H9 (cell line): ENCODE measurements at regions not wholly inside any gene's neighbourhood (a gene's known extent, or its start where the extent isn't known, plus 50 kb on each side); places are given as distances from the start of the nearest gene placed in this dataset.

ENCODE experiments used
- DNase-seq: peaks from one replicate; pipeline ENCODE4 v3.0.0-alpha.2; 2017
- H2AFZ ChIP-seq: one replicate; pipeline ENCODE4 v1.6.1; 2013; ENCODE audit warnings: mild to moderate bottlenecking, low read length, control low read depth, moderate library complexity
- H2AK5ac ChIP-seq: 2 replicates; pipeline ENCODE4 v1.6.1; 2013; ENCODE audit warnings: low read length, control low read depth, mixed read lengths; ENCODE audit not compliant: insufficient read length
- H2BK120ac ChIP-seq: one replicate; pipeline ENCODE4 v1.6.1; 2013; ENCODE audit warnings: low read depth, mild to moderate bottlenecking, low read length, control low read depth, inconsistent platforms; ENCODE audit not compliant: poor library complexity, severe bottlenecking
- H2BK12ac ChIP-seq: 2 replicates; pipeline ENCODE4 v1.6.1; 2013; ENCODE audit warnings: low read length, control low read depth, mixed read lengths, low read depth; ENCODE audit not compliant: insufficient read length
- H2BK15ac ChIP-seq: 2 replicates; pipeline ENCODE4 v1.6.1; 2013; ENCODE audit warnings: low read depth, low read length, control low read depth
- H2BK20ac ChIP-seq: one replicate; pipeline ENCODE4 v1.6.1; 2013; ENCODE audit warnings: low read depth, mild to moderate bottlenecking, low read length, control low read depth, inconsistent platforms; ENCODE audit not compliant: poor library complexity, severe bottlenecking
- H2BK5ac ChIP-seq: 2 replicates; pipeline ENCODE4 v1.6.1; 2013; ENCODE audit warnings: low read length, control low read depth, mixed read lengths; ENCODE audit not compliant: insufficient read length
- H3K14ac ChIP-seq: 2 replicates; pipeline ENCODE4 v1.6.1; 2013; ENCODE audit warnings: low read length, control low read depth; ENCODE audit not compliant: insufficient read depth
- H3K18ac ChIP-seq: 2 replicates; pipeline ENCODE4 v1.6.1; 2013; ENCODE audit warnings: low read depth, mild to moderate bottlenecking, mixed read lengths, low read length, control low read depth; ENCODE audit not compliant: insufficient read length
- H3K23ac ChIP-seq: 2 replicates; pipeline ENCODE4 v1.6.1; 2013; ENCODE audit warnings: low read length, control low read depth, mixed read lengths, low read depth; ENCODE audit not compliant: insufficient read length
- H3K23me2 ChIP-seq: 2 replicates; pipeline ENCODE4 v1.6.1; 2013; ENCODE audit warnings: low read depth, mild to moderate bottlenecking, mixed read lengths, low read length, control low read depth; ENCODE audit not compliant: insufficient read length, poor library complexity, severe bottlenecking
- H3K27ac ChIP-seq: 2 replicates; pipeline ENCODE4 v1.5.1; 2013; ENCODE audit warnings: low read length, control low read depth, mixed read lengths, low read depth; ENCODE audit not compliant: insufficient read length
- H3K27me3 ChIP-seq: 2 replicates; pipeline ENCODE4 v1.6.1; 2013; ENCODE audit warnings: low read length, control low read depth, inconsistent platforms; ENCODE audit not compliant: insufficient read depth
- H3K4ac ChIP-seq: 2 replicates; pipeline ENCODE4 v1.6.1; 2013; ENCODE audit warnings: low read depth, mild to moderate bottlenecking, control low read depth, inconsistent platforms, low read length, moderate library complexity
- H3K4me1 ChIP-seq: 2 replicates; pipeline ENCODE4 v1.6.1; 2013; ENCODE audit warnings: low read length, control low read depth, inconsistent platforms; ENCODE audit not compliant: insufficient read depth
- H3K4me2 ChIP-seq: 2 replicates; pipeline ENCODE4 v1.6.1; 2013; ENCODE audit warnings: low read length, control low read depth, mixed read lengths; ENCODE audit not compliant: insufficient read length, insufficient read depth
- H3K56ac ChIP-seq: 2 replicates; pipeline ENCODE4 v1.6.1; 2013; ENCODE audit warnings: low read depth, mild to moderate bottlenecking, mixed read lengths, low read length, control low read depth; ENCODE audit not compliant: insufficient read length
- H3K79me1 ChIP-seq: 2 replicates; pipeline ENCODE4 v1.6.1; 2013; ENCODE audit warnings: low read depth, mild to moderate bottlenecking, moderate library complexity, low read length, control low read depth, inconsistent platforms; ENCODE audit not compliant: insufficient read depth, poor library complexity, severe bottlenecking
- H3K79me2 ChIP-seq: 2 replicates; pipeline ENCODE4 v1.6.1; 2013; ENCODE audit warnings: low read length, control low read depth, inconsistent platforms; ENCODE audit not compliant: insufficient read depth
- H3K9ac ChIP-seq: 2 replicates; pipeline ENCODE4 v1.6.1; 2013; ENCODE audit warnings: low read length, control low read depth, mixed read lengths; ENCODE audit not compliant: insufficient read length; ENCODE audit errors: extremely low read depth
- H3K9me3 ChIP-seq: one replicate; pipeline ENCODE4 v1.6.1; 2013; ENCODE audit warnings: low read depth, low read length, inconsistent platforms; ENCODE audit not compliant: control insufficient read depth
- H3T11ph ChIP-seq: one replicate; pipeline ENCODE4 v1.6.1; 2013; ENCODE audit warnings: mild to moderate bottlenecking, low read length, control low read depth, inconsistent platforms
- H4K20me1 ChIP-seq: one replicate; pipeline ENCODE4 v1.6.1; 2013; ENCODE audit not compliant: control insufficient read depth, insufficient read length, insufficient read depth
- H4K5ac ChIP-seq: 2 replicates; pipeline ENCODE4 v1.6.1; 2013; ENCODE audit warnings: low read depth, mild to moderate bottlenecking, mixed read lengths, low read length, control low read depth; ENCODE audit not compliant: insufficient read length
- H4K8ac ChIP-seq: replicated peaks from 2 replicates; pipeline ENCODE4 v1.6.1; 2013; ENCODE audit warnings: low read length, control low read depth, mixed read lengths, low read depth; ENCODE audit not compliant: insufficient read length
- H4K91ac ChIP-seq: 2 replicates; pipeline ENCODE4 v1.6.1; 2013; ENCODE audit warnings: low read depth, mild to moderate bottlenecking, moderate library complexity, mixed read lengths, low read length, control low read depth; ENCODE audit not compliant: insufficient read length
- H3K27ac Mint-ChIP-seq, 3 experiments: 2 replicates in 2 of 3; 3 replicates in 1 of 3; pipeline ENCODE4 v1.8.0; 2020 to 2021; ENCODE audit warnings: mixed read lengths in 3 of 3, mild to moderate bottlenecking in 1 of 3, moderate library complexity in 1 of 3
- H3K27me3 Mint-ChIP-seq: 2 replicates; pipeline ENCODE4 v1.8.0; 2021; ENCODE audit warnings: low read depth, mild to moderate bottlenecking, moderate library complexity, mixed read lengths
- H3K36me3 Mint-ChIP-seq, 3 experiments: 2 replicates in 2 of 3; 3 replicates in 1 of 3; pipeline ENCODE4 v1.8.0; 2020 to 2021; ENCODE audit warnings: low read depth in 3 of 3, mixed read lengths in 3 of 3; ENCODE audit not compliant: insufficient read depth in 1 of 3
- H3K4me1 Mint-ChIP-seq, 2 experiments: 2 replicates each; pipeline ENCODE4 v1.8.0; 2020; ENCODE audit warnings: mixed read lengths in 2 of 2
- H3K4me3 Mint-ChIP-seq, 2 experiments: 2 replicates in 1 of 2; 3 replicates in 1 of 2; pipeline ENCODE4 v1.8.0; 2020 to 2021; ENCODE audit warnings: mild to moderate bottlenecking in 2 of 2, mixed read lengths in 2 of 2, moderate library complexity in 1 of 2
- H3K9me3 Mint-ChIP-seq, 2 experiments: 2 replicates in 1 of 2; 3 replicates in 1 of 2; pipeline ENCODE4 v1.8.0; 2020; ENCODE audit warnings: mild to moderate bottlenecking in 2 of 2, mixed read lengths in 2 of 2, moderate library complexity in 1 of 2
- TF ChIP-seq, protein P1 (sequence below): fragments of 200-600 bp; sonication (generic); conservative IDR thresholded peaks from 3 replicates; pipeline ENCODE4 v1.8.0; 2021; ENCODE audit warnings: antibody characterized with exemption, mild to moderate bottlenecking

DNA sequence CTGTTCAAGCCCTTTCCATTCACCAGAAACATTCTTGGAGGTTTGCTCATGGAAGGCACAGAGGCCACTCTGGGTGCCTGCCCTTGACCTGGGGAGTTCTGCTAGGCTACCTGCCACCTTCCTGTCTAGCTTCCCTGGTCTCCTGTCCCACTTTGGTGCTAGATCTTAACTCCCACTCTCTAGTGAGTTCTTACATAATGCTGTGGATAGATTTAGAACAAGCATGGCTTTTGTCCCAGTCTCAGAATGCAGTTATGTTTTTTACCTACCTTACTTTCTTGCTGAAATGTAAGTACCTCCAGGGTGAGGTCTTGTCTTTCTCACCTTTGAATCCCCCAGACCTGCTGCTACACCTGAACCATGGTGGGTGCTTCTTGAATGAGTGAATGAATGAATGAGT, 1252.3 kb downstream of the TYW1 start:
- H3K27me3 ChIP-seq = no peaks in the 10 kb centered on the region
- H4K5ac ChIP-seq = no peak overlapping the region
- no peak overlapping the region for H3K4me2 ChIP-seq
- H3K4me1 ChIP-seq = peaks cover 13% of the 10 kb centered on the region; the same call in 1 of the 2 replicates
- TF ChIP-seq, protein P1, sequence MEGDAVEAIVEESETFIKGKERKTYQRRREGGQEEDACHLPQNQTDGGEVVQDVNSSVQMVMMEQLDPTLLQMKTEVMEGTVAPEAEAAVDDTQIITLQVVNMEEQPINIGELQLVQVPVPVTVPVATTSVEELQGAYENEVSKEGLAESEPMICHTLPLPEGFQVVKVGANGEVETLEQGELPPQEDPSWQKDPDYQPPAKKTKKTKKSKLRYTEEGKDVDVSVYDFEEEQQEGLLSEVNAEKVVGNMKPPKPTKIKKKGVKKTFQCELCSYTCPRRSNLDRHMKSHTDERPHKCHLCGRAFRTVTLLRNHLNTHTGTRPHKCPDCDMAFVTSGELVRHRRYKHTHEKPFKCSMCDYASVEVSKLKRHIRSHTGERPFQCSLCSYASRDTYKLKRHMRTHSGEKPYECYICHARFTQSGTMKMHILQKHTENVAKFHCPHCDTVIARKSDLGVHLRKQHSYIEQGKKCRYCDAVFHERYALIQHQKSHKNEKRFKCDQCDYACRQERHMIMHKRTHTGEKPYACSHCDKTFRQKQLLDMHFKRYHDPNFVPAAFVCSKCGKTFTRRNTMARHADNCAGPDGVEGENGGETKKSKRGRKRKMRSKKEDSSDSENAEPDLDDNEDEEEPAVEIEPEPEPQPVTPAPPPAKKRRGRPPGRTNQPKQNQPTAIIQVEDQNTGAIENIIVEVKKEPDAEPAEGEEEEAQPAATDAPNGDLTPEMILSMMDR = no peak
- no peaks in the 10 kb centered on the region for H3K79me2 ChIP-seq
- DNase-seq = no peak
- H3K56ac ChIP-seq = no peak overlapping the region
- no peak overlapping the region for H2AK5ac ChIP-seq
- no peaks in the 10 kb centered on the region for H3K79me1 ChIP-seq
- H3T11ph ChIP-seq = no peak overlapping the region
- H2BK15ac ChIP-seq = no peak overlapping the region
- peaks cover 8 to 26% (median 12%) of the 10 kb centered on the region in 3 experiments for H3K36me3 Mint-ChIP-seq
- H2BK12ac ChIP-seq = no peak overlapping the region
- H4K91ac ChIP-seq = no peak overlapping the region
- no peaks in the 10 kb centered on the region for H3K23me2 ChIP-seq
- H3K9ac ChIP-seq = no peak overlapping the region
- H3K9me3 ChIP-seq = no peaks in the 10 kb centered on the region
- no peak overlapping the region for H2BK5ac ChIP-seq
- H4K8ac ChIP-seq = no peak overlapping the region
- H2BK120ac ChIP-seq = no peak overlapping the region
- H3K4me1 Mint-ChIP-seq = peaks cover 28 to 33% of the 10 kb centered on the region in 2 experiments
- H3K4ac ChIP-seq = no peak overlapping the region
- H3K4me3 Mint-ChIP-seq = no peak overlapping the region
- no peak overlapping the region for H3K23ac ChIP-seq
- no peak overlapping the region for H2AFZ ChIP-seq
- no peaks in the 10 kb centered on the region for H4K20me1 ChIP-seq
- no peak overlapping the region for H3K14ac ChIP-seq
- no peak overlapping the region; a peak in 1 of 7 replicates for H3K27ac Mint-ChIP-seq
- H3K9me3 Mint-ChIP-seq = peaks cover 18 to 19% of the 10 kb centered on the region in 2 experiments
- H3K27me3 Mint-ChIP-seq = peaks cover 7% of the 10 kb centered on the region
- no peak overlapping the region for H2BK20ac ChIP-seq
- H3K27ac ChIP-seq = no peak overlapping the region
- H3K18ac ChIP-seq = no peak overlapping the region
